ENCODE measurements at regions not wholly inside any gene's neighbourhood (a gene's known extent, or its start where the extent isn't known, plus 50 kb on each side); places are given as distances from the start of the nearest gene placed in this dataset.

DNA sequence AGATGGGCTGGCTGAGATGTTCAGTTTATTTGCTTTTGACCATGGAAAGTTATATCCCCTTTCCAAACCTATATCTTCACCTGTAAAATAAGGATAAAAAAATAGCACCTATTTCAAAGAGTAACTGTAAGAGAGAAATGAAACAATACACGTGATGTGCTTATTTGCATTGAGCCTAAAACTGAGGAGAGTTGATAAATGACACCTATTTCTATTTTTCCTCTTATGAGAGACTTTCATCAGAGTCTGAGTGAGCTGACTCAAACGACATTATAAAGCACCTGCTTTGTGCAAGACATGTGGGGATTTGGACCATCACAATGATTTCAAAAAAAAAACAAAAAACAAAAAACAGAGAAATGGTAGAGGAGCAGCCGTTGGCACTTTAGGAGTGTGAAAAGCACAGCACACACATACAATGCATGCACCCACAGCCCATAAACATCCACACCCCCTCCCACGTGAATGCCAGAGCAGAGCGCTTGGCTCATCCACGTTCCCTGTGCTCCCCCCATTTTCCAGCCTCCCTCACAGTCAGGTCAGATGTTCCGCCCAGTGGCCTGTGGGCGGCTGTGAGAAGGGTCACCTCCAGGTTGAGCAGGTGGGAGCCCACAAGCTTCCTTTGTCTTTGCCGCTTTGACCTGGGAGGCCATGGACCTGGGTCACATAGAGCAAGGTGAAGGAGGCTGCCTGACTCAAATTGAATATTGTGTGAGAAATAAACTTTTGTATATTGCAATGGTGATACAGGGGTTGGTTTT, 253.2 kb upstream of the ZNF32 start:
- DNase-seq (ENCODE audit: low read depth): no peak

DNA sequence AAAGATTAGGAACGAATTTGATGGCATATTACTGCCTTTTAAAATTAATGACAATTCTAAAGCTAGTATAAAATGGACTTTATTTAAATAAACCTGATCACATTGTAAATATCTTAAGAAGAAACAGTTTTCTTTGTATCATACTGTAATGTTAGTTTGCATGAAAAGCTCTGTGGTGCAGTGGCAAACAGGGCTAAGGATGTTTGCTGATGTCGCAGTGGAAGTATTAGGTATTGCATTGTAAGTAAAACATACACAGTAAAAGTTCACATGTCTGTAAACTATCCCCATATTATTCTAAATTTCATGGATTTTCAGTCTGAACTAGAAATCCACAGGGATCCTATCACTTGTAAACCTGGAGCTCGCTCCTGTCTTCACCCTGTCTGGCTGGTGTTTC, 252.6 kb upstream of the ZNF32 start:
- no peak for DNase-seq (ENCODE audit: low read depth)

DNA sequence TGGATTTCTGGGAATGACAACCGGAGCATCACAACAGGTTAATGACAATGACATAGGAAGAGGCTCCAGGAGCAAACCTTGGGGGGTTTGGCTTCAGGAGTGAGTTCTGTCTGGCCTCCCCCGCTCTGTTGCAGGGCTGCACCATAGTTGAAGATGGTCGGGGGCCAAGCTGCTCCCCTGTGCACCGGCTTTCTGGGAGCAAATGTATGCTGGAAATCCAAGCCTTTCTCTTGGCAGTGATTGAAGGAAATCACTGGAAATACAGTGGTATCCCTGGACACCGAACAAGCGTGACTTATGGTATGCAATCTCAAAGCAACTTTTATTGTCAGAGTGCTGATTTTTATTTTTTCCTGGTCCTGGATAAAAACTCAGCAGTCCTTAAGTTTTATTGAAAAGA, 251.9 kb upstream of the ZNF32 start:
- DNase-seq (ENCODE audit: low read depth): no peak

DNA sequence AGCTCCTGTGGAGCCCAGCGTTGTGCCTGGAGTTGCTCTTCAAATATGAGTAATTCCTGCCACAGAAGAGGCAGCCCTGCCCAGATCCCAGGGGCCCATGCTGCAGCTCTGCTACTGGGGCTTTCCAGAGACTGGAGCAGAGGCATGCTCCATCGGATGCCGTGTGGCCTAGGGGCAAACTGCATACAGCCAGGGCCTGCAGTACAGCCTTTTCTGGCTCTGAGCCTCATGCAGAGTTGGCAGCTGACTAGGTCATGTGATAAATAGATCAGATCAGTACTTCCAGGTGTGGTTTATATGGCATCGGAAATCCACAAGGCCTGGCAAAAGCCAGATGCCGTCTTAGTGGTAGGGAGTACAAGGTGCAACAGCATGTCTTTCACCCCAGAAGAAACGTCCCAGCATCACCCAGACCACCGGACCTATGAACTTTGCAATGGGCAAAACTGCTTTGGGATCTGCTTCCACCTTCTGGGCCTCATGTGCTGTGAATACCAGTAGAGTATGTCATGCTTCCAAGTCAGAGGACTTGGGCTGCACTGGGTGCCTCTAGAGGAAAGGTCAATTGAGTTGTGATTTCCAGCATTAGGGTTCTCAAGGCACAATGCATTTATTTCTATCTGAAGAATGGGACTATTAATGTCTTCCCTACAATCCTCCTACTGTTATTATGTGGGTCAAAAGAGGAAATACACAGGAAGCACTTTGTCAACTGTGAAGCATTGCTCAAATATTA, 250.7 kb upstream of the ZNF32 start:
- no peak for DNase-seq (ENCODE audit: low read depth)

DNA sequence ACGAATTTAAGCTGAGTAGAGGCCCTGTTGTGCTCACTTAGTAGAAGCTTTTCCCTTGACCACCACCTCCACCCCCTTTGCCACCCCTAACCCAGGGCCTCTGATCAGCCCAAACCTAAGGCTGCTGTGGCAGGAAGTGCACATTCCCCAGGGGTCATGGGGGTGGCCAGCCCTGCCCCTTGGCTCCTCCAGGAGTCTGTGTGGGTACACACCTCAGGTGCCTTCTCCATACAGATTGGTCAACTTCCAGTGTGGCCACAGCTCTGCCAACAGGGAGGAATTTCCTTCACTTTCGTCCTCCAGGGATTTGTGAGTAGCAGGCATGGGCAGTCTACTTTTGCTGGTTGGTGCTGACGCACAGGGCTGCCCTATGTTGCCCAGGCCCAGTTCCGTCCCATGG, 249.9 kb upstream of the ZNF32 start:
- no peak for DNase-seq (ENCODE audit: low read depth)

DNA sequence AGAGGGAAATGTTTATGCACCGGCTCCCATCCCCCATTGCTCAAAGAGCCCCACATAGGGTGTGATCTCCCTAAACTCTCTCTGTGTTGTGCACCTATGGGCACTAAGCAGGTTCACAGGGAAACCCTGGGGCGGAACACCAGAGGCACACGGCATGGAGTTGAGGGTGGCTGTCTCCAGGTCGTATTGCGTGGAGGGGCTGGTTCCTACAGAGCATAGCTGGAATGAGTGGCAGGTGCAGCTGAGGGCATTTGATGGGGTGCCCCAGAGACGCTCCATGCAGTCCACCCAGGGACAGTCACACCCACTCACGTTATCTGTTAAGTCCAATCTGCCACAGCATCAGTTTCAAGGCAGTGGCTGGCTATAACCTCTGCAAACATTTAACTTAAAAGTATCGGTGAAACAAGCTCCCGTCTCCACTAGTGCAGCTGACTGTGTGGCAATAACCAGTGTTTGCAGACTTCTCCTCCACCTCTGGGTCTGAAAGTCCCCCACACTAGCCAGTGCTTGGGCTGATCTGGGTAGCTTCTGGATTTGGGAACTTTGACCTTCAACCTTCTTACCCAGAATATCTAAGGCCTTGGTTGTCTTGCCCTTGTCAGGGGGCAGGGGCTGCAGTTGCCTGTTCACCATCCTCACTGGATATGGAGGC, 249.2 kb upstream of the ZNF32 start:
- no peak for DNase-seq (ENCODE audit: low read depth)

DNA sequence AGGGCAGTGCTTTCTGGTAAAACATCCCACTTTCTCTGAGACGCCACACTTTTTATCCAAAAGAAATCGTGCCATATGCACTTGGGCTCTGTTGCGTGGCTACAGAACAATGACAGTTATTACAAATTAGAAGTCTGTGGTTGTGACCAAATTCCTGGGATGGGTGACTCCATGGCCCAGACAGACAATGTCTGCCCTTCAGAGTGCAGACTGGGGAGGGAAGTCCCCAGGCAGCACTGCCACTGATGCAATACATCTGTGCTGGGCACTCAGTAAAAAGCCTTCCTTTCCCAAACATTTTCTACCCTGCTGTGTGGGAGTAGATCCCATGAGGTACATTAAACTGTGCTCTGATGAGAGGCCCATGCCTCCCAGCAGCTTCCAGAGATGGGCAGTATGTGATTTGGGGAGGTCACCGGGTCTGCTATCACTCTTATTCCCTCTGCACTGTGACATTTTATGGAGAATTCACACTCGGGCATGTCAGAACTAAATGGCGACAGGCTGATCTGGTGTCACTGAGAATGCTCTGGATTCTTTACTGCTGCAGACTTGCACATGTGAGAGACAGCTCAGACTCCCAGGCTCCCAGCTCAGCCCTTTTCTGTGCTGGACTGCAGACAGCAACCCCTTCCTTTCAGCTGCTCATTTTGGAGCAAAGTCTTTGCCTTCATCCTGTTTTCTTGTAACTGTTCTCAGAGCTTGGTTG, 243.5 kb upstream of the ZNF32 start:
- DNase-seq (ENCODE audit: low read depth): no peak

DNA sequence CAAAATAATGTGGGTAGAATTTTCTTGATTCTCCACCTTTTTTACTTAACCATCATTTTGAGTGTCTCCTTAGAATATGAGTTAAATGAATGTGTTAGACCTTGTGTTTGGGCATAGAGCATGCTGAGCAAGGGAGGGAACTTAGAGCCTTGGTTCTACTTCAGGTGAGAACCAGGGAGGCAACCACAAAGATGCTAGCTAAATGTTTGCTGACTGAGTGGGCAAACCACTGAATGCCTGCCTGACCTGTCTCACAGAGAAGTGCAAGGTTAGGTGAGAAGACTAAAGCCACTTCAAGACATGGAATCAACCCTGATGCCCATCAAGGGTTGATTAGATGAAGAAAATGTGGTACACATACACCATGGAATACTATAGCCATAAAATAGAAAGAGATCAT, 242.6 kb upstream of the ZNF32 start:
- DNase-seq (ENCODE audit: low read depth): no peak

DNA sequence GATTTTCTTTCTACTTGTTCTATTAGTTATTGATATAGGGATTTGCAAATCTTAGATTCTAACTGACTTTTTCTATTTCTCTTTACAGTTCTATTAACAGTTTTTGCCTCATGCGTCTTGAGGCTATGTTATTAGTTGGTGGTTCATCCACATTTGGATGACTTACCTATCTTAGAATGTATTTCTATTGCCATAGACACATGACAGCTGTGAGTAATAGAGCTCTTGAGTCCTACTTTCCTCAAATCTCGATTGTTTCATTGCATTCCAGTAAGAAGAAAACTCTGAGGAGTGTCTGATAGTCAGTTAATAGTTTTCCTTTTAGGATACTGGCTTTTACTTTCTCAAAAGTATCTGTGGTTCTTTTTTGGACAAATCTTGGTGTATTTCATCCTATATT, 241.4 kb upstream of the ZNF32 start:
- DNase-seq (ENCODE audit: low read depth): no peak

DNA sequence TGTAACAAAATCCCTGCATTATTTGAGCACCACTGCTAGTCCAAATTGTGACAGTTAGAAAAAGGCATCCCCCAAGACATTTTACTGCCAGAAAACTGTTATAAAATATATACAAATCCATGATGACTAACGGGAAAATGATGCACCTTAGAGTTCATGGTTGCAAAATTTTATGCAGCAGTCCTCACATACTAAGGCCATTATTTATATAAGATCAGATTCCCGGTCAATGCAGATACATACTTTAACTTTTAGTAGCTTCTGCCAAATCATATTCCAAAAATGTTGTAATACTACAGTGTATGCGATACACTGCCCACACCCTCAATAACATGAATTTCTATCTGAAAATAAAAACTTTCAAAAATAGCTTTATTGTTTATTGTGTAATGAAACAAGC, 239.9 kb upstream of the ZNF32 start:
- no peak for DNase-seq (ENCODE audit: low read depth)

DNA sequence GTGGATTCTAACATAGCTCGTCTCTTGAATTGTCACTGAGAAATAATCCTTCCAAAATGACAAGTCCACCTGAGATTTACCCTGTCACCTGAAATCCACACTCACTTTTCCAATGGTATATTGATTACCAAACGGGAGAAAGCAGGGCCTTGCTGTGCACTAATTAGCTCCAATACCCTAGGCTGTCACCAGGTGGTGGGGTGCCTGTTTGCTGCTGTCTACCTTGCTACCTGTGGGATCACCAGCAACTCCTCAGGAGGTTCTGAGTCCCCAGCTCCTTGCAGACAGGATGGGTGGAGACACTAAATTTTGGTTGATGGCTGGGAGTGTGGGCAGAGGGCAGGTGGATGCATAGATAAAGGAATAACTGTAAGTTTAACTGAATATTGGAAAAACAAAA, 237.2 kb upstream of the ZNF32 start:
- no peak for DNase-seq (ENCODE audit: low read depth)

DNA sequence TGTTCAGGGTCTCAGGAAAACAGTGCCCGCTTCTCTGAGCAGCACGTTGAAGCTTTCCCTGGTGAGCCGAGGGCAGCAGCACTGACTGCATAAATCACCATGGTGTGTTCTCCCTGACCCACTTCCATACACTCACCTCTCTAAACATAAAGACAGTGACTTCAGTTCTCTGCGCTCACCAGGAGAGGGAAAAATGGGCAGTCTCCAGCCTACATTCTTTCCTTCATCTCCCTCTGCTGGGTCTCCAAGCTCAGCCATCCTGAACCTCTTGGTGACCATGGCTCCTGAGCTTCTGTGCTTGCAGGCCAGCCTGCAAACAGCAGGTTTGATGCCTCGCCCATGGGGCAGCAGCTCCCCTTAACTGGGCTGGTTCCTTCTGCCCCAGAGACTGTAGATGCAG, 236.6 kb upstream of the ZNF32 start:
- no peak for DNase-seq (ENCODE audit: low read depth)

DNA sequence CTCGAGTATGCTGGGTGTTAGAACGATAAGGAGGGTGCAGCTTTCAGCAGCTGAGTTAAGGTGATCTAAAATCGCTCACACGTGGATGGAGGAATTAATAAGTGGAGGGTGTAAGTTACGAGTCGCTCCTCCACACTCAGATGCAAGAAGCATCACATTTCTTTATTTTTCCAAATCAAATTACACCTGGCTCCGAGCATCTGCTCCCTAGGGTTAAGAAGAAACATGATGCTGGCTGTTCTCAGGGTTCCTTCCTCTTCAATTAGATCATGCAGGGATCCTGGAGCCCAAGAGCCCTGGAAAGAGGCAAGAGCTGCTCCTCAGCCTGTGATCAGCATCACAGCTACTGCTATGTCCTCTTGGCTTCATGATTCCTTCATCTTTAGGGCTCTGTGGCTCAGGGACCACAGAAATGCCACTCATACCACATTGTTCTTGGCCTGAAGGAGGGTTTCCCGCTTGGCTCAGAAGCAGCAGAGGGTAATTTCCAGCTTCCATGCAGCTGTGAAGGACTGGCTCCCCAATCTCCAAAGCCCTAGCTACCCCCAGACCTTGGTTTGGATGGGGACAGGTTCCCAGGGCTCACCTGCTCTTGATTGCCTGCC, 235.9 kb upstream of the ZNF32 start:
- no peak for DNase-seq (ENCODE audit: low read depth)

DNA sequence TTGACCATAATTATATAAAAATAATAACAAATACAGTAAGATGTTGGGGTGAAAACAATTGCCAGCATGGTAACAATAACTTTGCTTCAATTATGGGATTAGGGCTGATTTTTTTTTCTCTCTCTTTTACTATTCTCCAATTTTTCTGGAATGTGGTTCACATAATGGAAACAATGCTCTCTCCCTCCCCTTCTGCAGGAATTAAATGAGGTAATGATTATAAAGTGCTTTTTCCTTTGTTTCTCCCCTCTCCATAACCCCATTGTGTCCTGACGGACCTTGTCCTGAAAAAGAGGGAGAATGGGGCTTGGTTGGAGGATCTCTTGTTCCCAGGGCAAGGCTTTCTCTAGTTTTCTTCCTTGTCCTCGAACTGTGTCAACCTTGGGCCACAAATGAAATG, 234.0 kb upstream of the ZNF32 start:
- no peak for DNase-seq (ENCODE audit: low read depth)

DNA sequence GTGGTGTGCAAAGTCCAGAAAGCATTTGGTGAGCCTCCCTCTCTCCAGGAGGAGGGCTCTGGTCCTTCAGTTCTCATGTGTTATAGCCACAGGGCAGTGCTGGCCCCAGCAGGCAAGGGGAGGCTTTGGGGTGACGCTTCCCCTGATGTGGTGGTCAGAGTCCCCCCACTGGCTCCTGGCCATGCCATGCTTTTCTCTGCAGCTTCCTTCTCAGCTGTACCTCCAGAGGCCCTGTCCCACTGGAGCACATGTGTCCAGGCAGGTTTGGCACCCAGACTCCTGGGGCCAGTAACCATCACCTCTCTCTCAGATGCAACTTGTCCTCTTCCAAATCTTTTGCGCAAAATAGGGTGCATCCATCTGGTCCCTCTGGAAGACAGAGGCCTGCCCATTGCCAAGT, 233.0 kb upstream of the ZNF32 start:
- no peak for DNase-seq (ENCODE audit: low read depth)

DNA sequence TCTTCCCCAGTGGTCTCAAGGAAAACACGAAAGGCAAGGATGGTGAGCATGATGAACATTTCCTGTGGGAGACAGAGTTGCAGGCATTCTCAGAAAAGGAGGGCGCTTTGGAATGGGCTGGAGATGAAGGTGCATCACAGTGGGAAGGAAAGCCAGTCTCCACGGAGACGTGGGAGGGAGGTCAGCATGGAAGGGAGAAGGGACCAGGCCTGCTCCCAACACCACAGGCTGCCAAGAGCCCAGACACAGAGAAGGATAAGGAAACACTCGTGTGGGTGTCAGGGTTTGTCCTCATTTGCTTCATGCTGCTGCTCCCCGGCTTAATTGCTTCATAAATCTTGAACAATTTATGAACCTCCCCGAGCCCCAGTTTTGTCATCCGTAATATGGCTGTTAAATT, 231.5 kb upstream of the ZNF32 start:
- DNase-seq (ENCODE audit: low read depth): no peak

DNA sequence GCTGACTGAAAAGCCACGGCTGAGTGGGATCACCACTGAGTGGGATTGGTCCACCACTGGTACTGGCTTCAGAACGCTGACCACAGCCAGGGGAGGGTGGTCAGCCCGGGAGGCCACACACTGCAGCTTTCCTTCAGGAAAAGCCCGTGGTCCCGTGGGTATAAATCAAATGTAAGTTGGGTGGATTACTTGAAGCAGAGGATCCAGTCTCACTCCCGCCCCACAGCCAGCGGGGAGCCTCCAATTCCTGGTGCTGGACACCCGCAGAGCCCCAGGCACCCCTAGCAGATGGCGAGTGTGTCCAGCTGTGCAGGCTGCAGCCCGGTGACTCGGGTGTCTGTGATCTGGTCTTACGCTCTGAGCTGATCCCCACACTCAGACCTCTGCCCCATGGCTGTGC, 231.1 kb upstream of the ZNF32 start:
- DNase-seq (ENCODE audit: low read depth): no peak

DNA sequence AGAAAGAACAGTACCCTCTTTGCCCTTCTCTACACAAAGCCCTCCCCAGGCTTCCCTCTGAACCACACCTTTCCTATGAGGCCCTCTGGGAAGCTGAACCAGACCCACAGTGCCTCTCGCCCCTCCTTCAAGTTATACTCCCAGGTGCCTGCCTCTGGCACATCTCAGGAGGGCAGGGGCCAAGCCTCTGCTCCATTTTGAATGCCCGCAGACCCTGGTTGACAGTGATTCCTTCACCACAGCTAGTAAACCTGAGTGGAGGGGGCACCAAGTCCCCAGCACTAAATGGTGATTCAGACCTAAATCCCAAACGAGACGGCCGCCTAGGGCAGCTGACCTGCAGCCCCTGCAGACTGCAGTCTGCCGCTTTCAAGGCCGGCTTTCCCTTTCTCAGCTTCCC, 230.5 kb upstream of the ZNF32 start:
- no peak for DNase-seq (ENCODE audit: low read depth)

DNA sequence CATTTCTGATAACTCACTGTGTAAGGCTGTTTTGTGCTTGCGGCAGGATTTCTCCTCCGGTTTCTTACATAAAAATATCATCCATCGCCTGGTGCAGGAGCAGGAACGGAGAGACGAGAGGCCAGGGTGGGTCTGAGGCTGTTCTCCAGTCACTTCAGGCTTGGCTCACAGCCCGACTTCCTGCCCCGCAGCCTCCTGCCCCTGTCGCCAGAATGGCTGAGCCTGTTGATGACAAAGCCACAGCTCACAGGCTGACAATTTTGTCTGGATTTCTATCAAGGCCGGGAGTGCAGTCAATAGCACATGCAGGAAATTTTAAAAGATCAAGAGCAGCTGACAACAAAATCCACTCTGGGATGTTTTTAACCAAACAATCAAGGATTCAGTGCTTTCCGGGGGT, 229.7 kb upstream of the ZNF32 start:
- DNase-seq (ENCODE audit: low read depth): no peak

DNA sequence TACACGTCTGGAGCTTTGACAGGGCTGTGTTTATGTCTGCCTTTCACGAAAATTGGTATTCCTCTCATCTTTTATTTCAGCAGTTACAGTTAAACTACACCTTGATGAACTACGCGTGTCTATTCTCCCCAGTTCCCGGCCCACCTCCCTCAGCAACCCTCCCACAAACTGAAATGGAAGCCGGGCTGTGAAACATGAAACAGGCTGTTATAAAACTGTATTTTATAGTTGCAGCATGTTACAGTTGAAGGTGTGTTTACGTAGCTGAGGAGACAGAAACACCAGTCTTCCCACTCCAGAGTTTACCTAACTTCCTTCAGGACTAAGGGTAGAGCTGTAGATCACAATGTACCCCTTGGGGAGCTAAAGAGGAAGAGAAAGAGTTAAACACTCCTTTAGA, 228.3 kb upstream of the ZNF32 start:
- no peak for DNase-seq (ENCODE audit: low read depth)

DNA sequence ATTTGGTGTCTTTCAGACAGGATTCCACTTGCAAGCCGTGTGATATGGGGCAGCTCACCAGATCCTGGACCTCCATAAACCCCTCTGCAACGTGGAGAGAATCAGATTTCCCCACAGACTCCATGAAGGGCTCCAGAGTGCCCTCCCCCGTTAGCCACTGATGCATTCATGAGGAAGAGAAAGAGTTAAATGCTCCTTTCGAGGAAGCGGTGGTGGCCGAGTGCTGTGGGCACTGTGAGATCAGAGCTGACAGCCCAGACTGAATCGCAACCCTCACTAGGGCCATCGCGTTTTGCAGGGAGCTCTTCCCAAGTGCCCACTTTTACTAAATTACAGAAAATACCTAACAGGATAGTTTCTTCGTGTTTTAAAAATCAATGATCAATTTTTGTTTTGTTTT, 226.3 kb upstream of the ZNF32 start:
- no peak for DNase-seq (ENCODE audit: low read depth)

DNA sequence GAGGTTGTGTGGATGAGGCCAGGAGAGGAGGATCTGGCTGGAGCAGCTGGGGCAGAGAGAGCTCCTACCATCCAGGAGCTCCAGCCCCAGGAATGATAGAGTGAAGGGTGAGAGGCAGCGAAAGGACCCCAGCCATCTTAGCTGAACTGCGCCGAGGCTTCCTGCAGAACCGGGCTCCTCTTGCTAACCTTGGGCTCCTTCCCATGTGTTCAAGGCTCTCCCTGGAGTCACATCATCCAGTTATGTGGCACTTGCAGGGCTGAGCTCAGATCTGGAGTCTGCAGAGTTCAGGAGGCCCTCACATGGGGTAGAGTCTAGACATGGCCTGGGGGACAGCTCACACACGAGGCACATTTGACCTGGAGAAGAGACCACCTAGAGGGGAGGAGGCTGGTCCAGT, 225.0 kb upstream of the ZNF32 start:
- DNase-seq (ENCODE audit: low read depth): no peak

Measured in stimulated activated CD8-positive, alpha-beta memory T cell treated with anti-CD3 and anti-CD28 coated beads, Interleukin-7, amount 100 ng/mL, for 24 hours (primary cell).